Mesendoderm (in vitro differentiated cells): ENCODE measurements at regions not wholly inside any gene's neighbourhood (a gene's known extent, or its start where the extent isn't known, plus 50 kb on each side); places are given as distances from the start of the nearest gene placed in this dataset.

Source experiments
- DNase-seq: peaks from one replicate; pipeline ENCODE4 v3.0.0; 2013
- H2AK5ac ChIP-seq: 2 replicates; pipeline ENCODE4 v1.6.1; 2013; ENCODE audit warnings: low read length, inconsistent platforms
- H2BK120ac ChIP-seq: 2 replicates; pipeline ENCODE4 v1.6.1; 2013; ENCODE audit warnings: low read depth, mild to moderate bottlenecking, low read length, moderate library complexity, mixed read lengths
- H2BK15ac ChIP-seq: replicated peaks from 2 replicates; pipeline ENCODE4 v1.6.1; 2013; ENCODE audit warnings: low read depth, mild to moderate bottlenecking, moderate library complexity
- H2BK5ac ChIP-seq: 2 replicates; pipeline ENCODE4 v1.6.1; 2013; ENCODE audit warnings: low read length, inconsistent platforms
- H3K18ac ChIP-seq: 2 replicates; pipeline ENCODE4 v1.6.1; 2013; ENCODE audit warnings: mild to moderate bottlenecking, low read length, mixed read lengths
- H3K23ac ChIP-seq: one replicate; pipeline ENCODE4 v1.6.1; 2013; ENCODE audit warnings: low read length
- H3K27ac ChIP-seq: 2 replicates; pipeline ENCODE4 v1.5.1; 2013; ENCODE audit warnings: low read depth, mild to moderate bottlenecking, inconsistent platforms, low read length, moderate library complexity
- H3K27me3 ChIP-seq: 2 replicates; pipeline ENCODE4 v1.6.1; 2013; ENCODE audit warnings: low read length, control low read depth, mild to moderate bottlenecking, inconsistent platforms; ENCODE audit not compliant: insufficient read depth, poor library complexity
- H3K36me3 ChIP-seq: 2 replicates; pipeline ENCODE4 v1.6.1; 2013; ENCODE audit warnings: low read length, inconsistent platforms; ENCODE audit not compliant: control insufficient read depth, insufficient read depth
- H3K4ac ChIP-seq: one replicate; pipeline ENCODE4 v1.6.1; 2013; ENCODE audit warnings: low read depth, mild to moderate bottlenecking, low read length, moderate library complexity
- H3K4me1 ChIP-seq: 2 replicates; pipeline ENCODE4 v1.6.1; 2013; ENCODE audit warnings: low read depth, low read length, inconsistent platforms; ENCODE audit not compliant: control insufficient read depth
- H3K4me2 ChIP-seq: 2 replicates; pipeline ENCODE4 v1.6.1; 2013; ENCODE audit warnings: low read length
- H3K4me3 ChIP-seq: 2 replicates; pipeline ENCODE4 v1.5.1; 2013; ENCODE audit warnings: mild to moderate bottlenecking, low read length
- H3K56ac ChIP-seq: one replicate; pipeline ENCODE4 v1.6.1; 2013; ENCODE audit warnings: low read length
- H3K79me1 ChIP-seq: 2 replicates; pipeline ENCODE4 v1.6.1; 2013; ENCODE audit warnings: low read length, inconsistent platforms
- H3K79me2 ChIP-seq: 2 replicates; pipeline ENCODE4 v1.6.1; 2013; ENCODE audit warnings: mild to moderate bottlenecking, low read length; ENCODE audit not compliant: control insufficient read depth, insufficient read depth
- H3K9ac ChIP-seq: 2 replicates; pipeline ENCODE4 v1.6.1; 2013; ENCODE audit warnings: low read length, inconsistent platforms
- H4K5ac ChIP-seq: one replicate; pipeline ENCODE4 v1.6.1; 2013; ENCODE audit warnings: low read length
- H4K8ac ChIP-seq: one replicate; pipeline ENCODE4 v1.6.1; 2013; ENCODE audit warnings: low read depth, mild to moderate bottlenecking, control low read depth, low read length, moderate library complexity
- WGBS: extraction: QIAGEN DNeasy Blood & Tissue Kit; methylation state at CpG from one replicate; pipeline ENCODE4 v1.1.7; 2013; ENCODE audit warnings: low lambda C conversion rate, missing lambda C conversion rate; ENCODE audit not compliant: insufficient coverage; ENCODE audit errors: extremely low coverage; 5-methylcytosine and 5-hydroxymethylcytosine counted together

DNA sequence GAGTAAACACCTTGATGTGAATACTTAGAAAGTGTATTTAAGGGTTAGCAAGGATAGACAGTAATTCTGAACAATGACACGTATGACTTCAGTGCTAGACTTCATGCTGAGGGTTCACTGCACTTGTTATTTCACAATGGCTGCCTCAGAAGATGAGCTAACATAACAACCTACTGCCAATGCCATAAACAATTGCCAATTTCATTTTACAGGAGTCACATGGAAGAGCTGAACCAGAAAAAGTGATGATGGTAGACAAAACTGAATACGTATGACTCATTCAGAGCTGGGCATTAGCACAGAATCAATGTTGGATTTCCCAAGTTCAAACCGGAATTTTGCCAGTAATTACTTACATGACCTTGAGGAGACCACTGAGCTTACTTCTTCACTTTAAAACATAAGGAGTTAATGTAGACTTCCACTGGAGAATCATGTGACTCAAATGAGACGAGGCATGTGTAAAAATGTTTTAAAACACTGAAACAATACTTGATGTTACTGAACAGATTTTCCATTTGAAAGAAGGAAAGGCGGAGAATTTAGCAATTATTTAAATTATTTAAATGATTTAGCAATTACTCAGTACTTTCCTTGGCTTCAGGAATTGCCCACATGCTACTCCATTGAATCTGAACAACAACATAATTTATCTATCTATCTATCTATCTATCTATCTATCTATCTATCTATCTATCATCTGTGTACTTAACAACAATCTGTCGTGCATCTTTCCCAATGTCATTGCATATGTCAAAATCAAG lies 868.5 kb upstream of the SLIT2 start:
- Histone ChIP-seq H3K18ac (no peak overlapping the region), H2AK5ac (no peak overlapping the region), H3K79me2 (no peaks in the 10 kb centered on the region), H3K4me2 (no peak overlapping the region), H3K9ac (no peak overlapping the region), H3K27ac (no peak overlapping the region), H2BK120ac (no peak overlapping the region), H3K56ac (no peak overlapping the region), H2BK15ac (no peak overlapping the region), H3K79me1 (no peaks in the 10 kb centered on the region), H2BK5ac (no peak overlapping the region), H4K5ac (no peak overlapping the region), H3K23ac (no peak overlapping the region), H3K36me3 (no peaks in the 10 kb centered on the region), H3K4me1 (no peaks in the 10 kb centered on the region), H3K27me3 (no peaks in the 10 kb centered on the region), H3K4ac (no peak overlapping the region), H4K8ac (no peak overlapping the region), H3K4me3 (no peak overlapping the region)
- no CpG with 5 or more reads among the region's 6 CpGs for WGBS
- no peak for DNase-seq

DNA sequence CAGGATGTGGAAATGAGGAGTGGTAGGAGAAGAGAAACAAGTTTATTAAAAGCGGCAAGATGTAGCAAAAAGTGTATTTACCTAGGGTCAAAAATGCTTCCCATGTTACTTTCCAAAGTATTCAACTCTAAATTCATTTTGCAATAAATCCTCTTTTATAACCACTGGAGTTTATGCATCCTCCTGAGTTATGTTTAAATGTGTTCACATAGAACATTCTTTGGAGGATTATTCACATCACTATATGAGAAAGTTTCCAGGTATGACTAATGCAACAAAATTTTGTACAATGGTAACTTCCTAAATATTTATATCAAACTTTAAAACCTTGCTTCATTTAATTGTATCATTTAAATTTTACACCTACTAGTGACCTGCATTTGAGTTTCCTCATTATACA lies 870.6 kb upstream of the SLIT2 start:
- H4K8ac ChIP-seq: no peak overlapping the region
- H3K36me3 ChIP-seq: no peaks in the 10 kb centered on the region
- no peak overlapping the region for H2AK5ac ChIP-seq
- H3K4ac ChIP-seq: no peak overlapping the region
- H3K79me2 ChIP-seq: no peaks in the 10 kb centered on the region
- no peak overlapping the region for H3K4me2 ChIP-seq
- H3K4me3 ChIP-seq: no peak overlapping the region
- no peak overlapping the region for H3K18ac ChIP-seq
- no CpG with 5 or more reads among the region's 1 CpG for WGBS
- H3K56ac ChIP-seq: no peak overlapping the region
- H2BK5ac ChIP-seq: no peak overlapping the region
- H3K27ac ChIP-seq: no peak overlapping the region
- no peaks in the 10 kb centered on the region for H3K4me1 ChIP-seq
- H3K27me3 ChIP-seq: no peaks in the 10 kb centered on the region
- DNase-seq: no peak
- H3K9ac ChIP-seq: no peak overlapping the region
- no peaks in the 10 kb centered on the region for H3K79me1 ChIP-seq
- H4K5ac ChIP-seq: no peak overlapping the region
- H3K23ac ChIP-seq: no peak overlapping the region
- no peak overlapping the region for H2BK120ac ChIP-seq
- H2BK15ac ChIP-seq: no peak overlapping the region

DNA sequence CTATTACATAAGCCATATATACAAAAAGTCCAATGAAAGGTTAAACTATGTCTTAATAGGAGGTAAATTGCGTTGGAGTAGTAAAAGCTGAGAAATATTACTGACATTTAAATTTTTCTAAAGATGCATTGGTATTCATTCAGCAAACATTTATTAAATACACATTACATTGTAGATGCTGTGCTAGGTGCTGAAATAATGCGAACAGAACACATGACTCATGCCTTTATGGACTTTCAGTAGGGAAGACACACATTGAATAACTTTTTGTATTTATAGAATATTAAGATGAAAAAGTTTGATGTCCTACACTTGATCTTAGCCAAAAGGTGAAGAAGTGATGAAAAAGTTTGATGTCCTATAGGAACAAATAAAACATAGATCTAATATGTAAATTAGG lies 871.1 kb upstream of the SLIT2 start:
- H4K8ac ChIP-seq: no peak overlapping the region

DNA sequence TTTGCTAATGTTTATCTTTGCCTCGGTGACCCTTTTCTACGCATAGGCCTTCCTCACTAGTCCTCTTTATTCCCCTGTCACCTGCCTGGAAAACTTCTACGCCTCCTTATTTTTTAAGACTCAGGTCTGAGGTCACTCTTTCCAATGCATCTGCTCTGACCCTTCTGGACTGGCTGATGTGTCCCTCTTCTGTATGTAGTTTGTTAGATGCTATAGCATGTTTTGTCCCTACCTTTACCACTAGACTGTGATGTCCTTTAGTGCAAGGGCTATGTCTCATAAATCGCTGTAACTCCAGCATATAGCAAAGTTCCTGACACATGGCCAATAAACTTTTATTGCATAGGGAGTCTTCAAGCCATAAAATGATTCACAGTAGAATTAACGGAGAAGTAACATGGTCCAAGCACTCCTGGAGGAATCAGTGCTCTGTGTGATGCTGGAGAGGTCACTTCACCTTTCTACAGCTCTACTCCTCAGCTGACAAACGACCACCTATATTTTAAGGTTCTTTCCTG lies 872.5 kb upstream of the SLIT2 start:
- Histone ChIP-seq H3K9ac (no peak overlapping the region), H3K79me1 (no peaks in the 10 kb centered on the region), H3K4me3 (no peak overlapping the region), H2BK120ac (no peak overlapping the region), H3K4me1 (no peaks in the 10 kb centered on the region), H3K27ac (no peak overlapping the region), H3K36me3 (no peaks in the 10 kb centered on the region), H3K27me3 (no peaks in the 10 kb centered on the region), H3K4ac (no peak overlapping the region), H3K56ac (no peak overlapping the region), H4K5ac (no peak overlapping the region), H2BK5ac (no peak overlapping the region), H3K79me2 (no peaks in the 10 kb centered on the region), H3K4me2 (no peak overlapping the region), H2BK15ac (no peak overlapping the region), H3K18ac (no peak overlapping the region), H2AK5ac (no peak overlapping the region), H3K23ac (no peak overlapping the region), H4K8ac (no peak overlapping the region)
- no CpG with 5 or more reads among the region's 6 CpGs for WGBS
- no peak for DNase-seq

More for the DNA sequence above, 871.1 kb upstream of the SLIT2 start:
- H3K18ac ChIP-seq: no peak overlapping the region
- no peak for DNase-seq
- no peak overlapping the region for H4K5ac ChIP-seq
- H3K79me2 ChIP-seq: no peaks in the 10 kb centered on the region
- H3K36me3 ChIP-seq: no peaks in the 10 kb centered on the region
- no peaks in the 10 kb centered on the region for H3K27me3 ChIP-seq
- H2BK5ac ChIP-seq: no peak overlapping the region
- no peaks in the 10 kb centered on the region for H3K4me1 ChIP-seq
- no peak overlapping the region for H3K4ac ChIP-seq
- no CpG with 5 or more reads among the region's 2 CpGs for WGBS
- H2AK5ac ChIP-seq: no peak overlapping the region
- no peaks in the 10 kb centered on the region for H3K79me1 ChIP-seq
- H3K4me3 ChIP-seq: no peak overlapping the region
- H3K23ac ChIP-seq: no peak overlapping the region
- H3K56ac ChIP-seq: no peak overlapping the region
- H3K27ac ChIP-seq: no peak overlapping the region
- no peak overlapping the region for H3K4me2 ChIP-seq
- H2BK15ac ChIP-seq: no peak overlapping the region
- H2BK120ac ChIP-seq: no peak overlapping the region
- H3K9ac ChIP-seq: no peak overlapping the region

DNA sequence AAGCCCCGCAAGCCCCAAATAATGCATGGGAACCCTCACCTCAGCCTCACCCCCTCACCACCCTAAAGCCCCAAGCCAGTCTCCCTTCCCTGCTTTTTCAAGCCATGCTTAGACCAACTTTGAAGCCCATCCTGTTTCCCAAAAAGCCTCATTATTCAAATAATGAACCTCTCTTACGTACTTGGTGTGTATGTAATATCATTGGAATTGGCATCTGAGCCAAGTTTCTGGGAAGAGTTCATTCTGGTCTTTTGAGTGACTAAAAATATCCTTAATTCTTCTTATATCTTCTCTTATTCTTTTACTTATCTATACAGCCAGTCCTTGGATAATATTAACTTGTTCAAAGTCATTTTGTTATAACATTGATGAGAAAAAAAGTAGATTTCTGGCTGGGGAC lies 875.8 kb upstream of the SLIT2 start:
- Histone ChIP-seq H2BK15ac (no peak overlapping the region), H3K27ac (no peak overlapping the region), H3K9ac (no peak overlapping the region), H3K79me2 (no peaks in the 10 kb centered on the region), H2BK5ac (no peak overlapping the region), H3K56ac (no peak overlapping the region), H3K4me2 (no peak overlapping the region), H3K79me1 (no peaks in the 10 kb centered on the region), H3K18ac (no peak overlapping the region), H3K27me3 (no peaks in the 10 kb centered on the region), H3K4ac (no peak overlapping the region), H2AK5ac (no peak overlapping the region), H3K4me1 (no peaks in the 10 kb centered on the region), H2BK120ac (no peak overlapping the region), H4K8ac (no peak overlapping the region), H4K5ac (no peak overlapping the region), H3K23ac (no peak overlapping the region), H3K36me3 (no peaks in the 10 kb centered on the region), H3K4me3 (no peak overlapping the region)
- no CpG with 5 or more reads among the region's 2 CpGs for WGBS
- no peak for DNase-seq
